Urothelium cell line (cell line): ENCODE measurements at regions not wholly inside any gene's neighbourhood (a gene's known extent, or its start where the extent isn't known, plus 50 kb on each side); places are given as distances from the start of the nearest gene placed in this dataset.
A peak's percentile ranks its signal among the peaks of the same experiment; 100 is the strongest.

Experiments
- DNase-seq: peaks from one replicate; pipeline ENCODE4 v3.0.0; 2011; ENCODE audit warnings: low spot score, mixed read lengths
- FAIRE-seq: peaks from 2 replicates; lab custom pipeline; 2011; peaks lifted over from hg19 to GRCh38; lab: Jason Lieb, UNC

- FAIRE-seq: peak; percentile 23
Measured at GRCh38 chr22:22032099-22032905, 49.7 kb upstream of the TOP3B start.

More at GRCh38 chr22:22032099-22032905, 49.7 kb upstream of the TOP3B start:
- DNase-seq: no peak
